Cerebellar cortex (tissue), 1 donor: ENCODE measurements at regions not wholly inside any gene's neighbourhood (a gene's known extent, or its start where the extent isn't known, plus 50 kb on each side); places are given as distances from the start of the nearest gene placed in this dataset.
"Not testable (repeated sequence)": the region's sequence is repeated elsewhere in the genome, so short reads cannot be mapped to it uniquely, and the experiment has no call there.

Experiments used
- DNase-seq: peaks from one replicate; pipeline ENCODE4 v3.0.0-alpha.2; 2015; ENCODE audit warnings: low spot score

GRCh38 chr2:134019871-134020270 lies 234.0 kb upstream of the MGAT5 start:
- no peak for DNase-seq

- no peak for DNase-seq
Measured at GRCh38 chr2:134020608-134021007, 233.3 kb upstream of the MGAT5 start.

DNA sequence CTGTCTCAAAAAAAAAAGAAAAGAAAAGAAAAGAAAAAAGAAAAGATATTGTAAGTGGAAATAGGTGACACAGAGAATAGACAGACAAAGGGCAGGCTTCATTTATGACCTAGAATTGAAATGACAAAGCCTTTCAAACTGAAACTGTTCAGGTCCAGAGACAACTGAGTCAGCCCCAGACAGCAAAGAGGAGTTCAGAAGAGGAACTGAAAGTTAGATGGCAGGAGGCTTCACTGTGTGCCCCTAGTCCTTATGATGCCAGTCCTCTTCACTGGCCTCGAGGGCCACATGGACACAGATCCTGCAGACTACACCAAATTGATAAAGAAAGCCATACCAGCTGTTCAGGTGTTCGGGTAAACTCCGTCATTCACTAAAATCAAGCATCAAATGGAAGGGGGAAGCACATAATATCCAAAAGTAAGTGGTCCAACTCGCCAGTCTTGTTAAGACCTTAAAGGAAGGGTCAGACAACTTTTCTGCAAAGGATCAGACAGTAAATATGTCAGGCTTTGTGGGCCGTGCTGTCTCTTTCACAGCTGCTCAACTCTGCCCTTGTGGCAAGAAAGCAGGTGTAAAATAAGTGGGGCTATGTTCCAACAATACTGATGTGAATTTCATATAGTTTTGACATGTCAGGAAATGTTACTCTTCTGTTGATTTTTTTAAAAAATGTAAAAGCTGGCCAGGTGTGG lies 231.9 kb upstream of the MGAT5 start:
- DNase-seq = no peak

DNA sequence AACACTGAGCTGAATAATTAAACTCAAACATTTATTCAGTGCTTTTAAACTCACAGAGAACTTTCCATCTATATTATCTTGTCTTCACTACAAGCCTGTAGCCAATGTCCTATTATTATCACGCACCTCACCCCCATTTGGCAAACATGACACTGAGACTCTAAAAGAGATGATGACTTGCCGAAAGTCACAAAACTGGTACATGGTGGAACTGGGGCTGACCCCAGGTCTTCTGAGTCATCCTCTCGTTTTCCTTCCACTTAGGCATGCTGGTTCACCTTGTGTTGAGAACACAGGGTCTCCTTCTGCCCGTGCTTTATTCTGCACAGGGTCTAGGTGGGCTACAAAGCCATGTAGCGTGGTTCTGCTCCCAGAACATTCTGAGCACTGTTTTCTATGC lies 230.0 kb upstream of the MGAT5 start:
- DNase-seq = no peak

- no peak for DNase-seq
Measured at GRCh38 chr2:134027980-134028379, 225.9 kb upstream of the MGAT5 start.

DNA sequence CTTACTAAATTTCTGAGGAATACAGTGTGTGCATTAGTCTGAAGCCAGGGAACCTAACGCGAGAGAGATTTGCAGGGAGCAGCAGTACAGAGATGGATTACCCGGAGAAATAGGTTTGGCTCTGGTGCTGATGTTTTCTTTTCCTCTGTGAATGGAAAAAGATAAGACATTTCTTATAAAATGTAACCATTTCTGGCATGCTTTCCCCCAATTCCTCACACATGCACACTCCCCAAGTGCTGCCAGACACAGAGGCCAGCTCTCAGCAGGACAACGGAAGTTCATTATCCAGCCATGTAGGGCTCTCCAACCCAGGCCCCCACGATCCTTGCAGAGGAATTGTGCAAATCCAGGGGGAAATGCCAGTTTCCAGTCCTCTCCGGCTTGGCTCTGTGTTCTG lies 224.5 kb upstream of the MGAT5 start:
- peak; percentile 81 for DNase-seq

DNA sequence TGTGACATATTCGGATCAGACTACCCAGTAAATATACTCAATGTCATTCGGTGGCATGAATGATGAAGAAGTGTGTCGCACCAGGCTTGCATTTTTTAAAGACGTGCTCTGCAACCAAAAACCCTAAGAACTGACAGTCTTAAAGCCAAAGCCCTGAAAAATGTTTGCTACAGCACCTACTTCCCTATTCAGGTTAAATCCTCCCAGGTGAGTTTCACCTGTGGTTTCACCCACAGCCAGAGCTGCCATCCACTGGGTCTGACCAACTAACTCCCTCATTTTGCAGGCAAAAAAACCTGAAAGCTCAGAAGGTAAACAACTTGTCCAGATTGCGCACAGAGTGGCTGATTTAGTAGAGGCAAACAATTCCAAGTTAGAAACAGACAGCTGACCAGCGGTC lies 222.3 kb upstream of the MGAT5 start:
- DNase-seq = no peak

GRCh38 chr2:134035605-134036370 lies 218.1 kb upstream of the MGAT5 start:
- DNase-seq = peak; percentile 77

GRCh38 chr2:134039912-134040581 lies 213.8 kb upstream of the MGAT5 start:
- no peak for DNase-seq

DNA sequence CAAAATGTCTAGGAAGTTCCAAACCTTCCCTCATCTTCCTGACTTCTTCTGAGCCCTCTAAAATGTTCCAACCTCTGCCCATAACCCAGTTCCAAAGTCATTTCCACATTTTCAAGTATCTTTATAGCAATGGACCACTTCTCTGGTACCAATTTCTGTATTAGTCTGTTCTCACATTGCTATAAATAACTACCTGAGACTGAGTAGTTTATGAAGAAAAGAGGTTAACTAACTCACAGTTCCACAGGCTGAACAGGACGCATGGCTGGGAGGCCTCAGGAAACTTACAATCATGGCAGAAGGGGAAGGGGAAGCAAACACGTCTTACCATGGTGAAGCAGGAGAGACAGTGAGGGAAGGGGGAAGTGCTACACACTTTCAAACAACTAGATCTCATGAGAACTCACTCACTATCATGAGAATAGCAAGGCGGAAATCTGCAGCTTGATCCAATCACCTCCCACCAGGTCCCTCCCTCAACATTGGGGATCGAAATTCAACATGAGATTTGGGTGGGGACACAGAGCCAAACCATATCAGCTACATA lies 213.2 kb upstream of the MGAT5 start:
- DNase-seq = not testable (repeated sequence)

DNA sequence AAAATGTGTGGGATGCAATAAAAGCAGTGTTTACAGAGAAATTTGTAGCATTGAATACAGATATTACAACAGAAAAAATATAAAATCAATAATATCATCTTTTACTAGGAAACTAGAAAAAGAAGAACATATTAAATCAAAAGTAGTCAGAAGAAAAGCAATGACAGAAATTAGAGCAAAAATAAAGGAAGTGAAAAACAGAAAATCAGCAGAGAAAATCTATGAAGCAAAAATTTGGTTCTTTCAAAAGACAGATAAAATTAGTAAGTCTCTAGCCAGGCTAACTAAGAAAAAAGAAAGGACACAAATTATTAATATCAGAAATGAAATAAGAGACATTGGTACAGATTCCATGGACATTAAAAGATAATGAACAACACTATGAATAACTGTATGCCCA lies 212.0 kb upstream of the MGAT5 start:
- DNase-seq = no peak

GRCh38 chr2:134043028-134043427 lies 210.8 kb upstream of the MGAT5 start:
- DNase-seq = not testable (repeated sequence)

DNA sequence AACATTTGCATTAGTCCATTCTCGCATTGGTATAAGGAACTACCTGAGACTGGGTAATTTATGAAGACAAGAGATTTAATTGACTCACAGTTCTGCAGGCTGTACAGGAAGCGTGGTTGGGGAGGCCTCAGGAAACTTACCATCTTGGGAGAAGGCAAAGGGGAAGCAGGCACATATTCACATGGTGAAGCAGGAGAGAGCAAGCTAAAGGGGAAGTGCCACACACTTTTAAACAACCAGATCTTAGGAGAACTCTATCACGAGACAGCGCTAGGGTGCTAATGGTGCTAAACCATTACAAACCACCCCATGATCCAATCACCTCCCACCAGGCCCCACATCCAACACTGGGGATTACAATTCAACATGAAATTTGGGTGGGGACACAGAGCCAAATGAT lies 201.7 kb upstream of the MGAT5 start:
- DNase-seq = no peak

- no peak for DNase-seq
Measured at GRCh38 chr2:134056173-134056572, 197.7 kb upstream of the MGAT5 start.

- DNase-seq = not testable (repeated sequence)
Measured at GRCh38 chr2:134061066-134061465, 192.8 kb upstream of the MGAT5 start.

DNA sequence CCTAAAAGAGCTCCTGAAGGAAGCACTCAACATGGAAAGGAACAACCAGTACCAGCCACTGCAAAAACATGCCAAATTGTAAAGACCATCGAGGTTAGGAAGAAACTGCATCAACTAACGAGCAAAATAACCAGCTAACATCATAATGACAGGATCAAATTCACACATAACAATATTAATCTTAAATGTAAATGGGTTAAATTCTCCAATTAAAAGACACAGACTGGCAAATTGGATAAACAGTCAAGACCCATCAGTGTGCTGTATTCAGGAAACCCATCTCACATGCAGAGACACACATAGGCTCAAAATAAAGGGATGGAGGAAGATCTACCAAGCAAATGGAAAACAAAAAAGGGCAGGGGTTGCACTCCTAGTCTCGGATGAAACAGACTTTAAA lies 191.6 kb upstream of the MGAT5 start:
- DNase-seq = not testable (repeated sequence)

DNA sequence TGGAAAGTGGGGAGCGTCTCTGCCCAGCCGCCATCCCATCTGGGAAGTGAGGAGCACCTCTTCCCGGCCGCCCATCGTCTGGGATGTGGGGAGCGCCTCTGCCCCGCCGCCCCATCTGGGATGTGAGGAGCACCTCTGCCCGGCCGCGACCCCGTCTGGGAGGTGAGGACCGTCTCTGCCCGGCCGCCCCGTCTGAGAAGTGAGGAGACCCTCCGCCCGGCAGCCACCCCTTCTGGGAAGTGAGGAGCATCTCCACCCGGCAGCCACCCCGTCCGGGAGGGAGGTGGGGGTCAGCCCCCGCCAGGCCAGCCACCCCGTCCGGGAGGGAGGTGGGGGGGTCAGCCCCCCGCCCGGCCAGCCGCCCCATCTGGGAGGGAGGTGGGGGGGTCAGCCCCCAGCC lies 190.0 kb upstream of the MGAT5 start:
- DNase-seq = not testable (repeated sequence)

- no peak for DNase-seq
Measured at GRCh38 chr2:134070281-134070741, 183.6 kb upstream of the MGAT5 start.

GRCh38 chr2:134072341-134072740 lies 181.5 kb upstream of the MGAT5 start:
- DNase-seq = peak; percentile 44

GRCh38 chr2:134073023-134073422 lies 180.8 kb upstream of the MGAT5 start:
- DNase-seq = peak; percentile 43

GRCh38 chr2:134074619-134075018 lies 179.3 kb upstream of the MGAT5 start:
- no peak for DNase-seq

- no peak for DNase-seq
Measured at GRCh38 chr2:134075204-134075603, 178.7 kb upstream of the MGAT5 start.

DNA sequence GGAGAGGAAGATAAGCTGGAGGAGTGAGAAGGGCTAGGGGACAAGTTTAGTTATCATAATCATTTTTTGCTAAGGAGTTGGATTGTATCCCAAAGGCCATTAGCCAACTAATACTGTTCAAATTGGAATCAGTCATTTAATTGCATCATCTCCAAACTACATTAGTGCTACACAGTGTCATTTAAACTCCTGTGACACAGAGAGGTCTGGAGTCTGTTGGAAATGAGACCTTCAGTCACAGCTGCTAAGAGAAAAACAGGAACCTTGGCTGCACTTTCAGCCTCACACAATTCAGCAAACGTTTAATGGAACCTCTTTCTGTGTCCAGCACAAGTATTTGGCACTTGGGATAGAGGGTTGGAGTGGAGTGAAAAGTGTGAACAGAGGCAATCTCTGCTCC lies 175.5 kb upstream of the MGAT5 start:
- no peak for DNase-seq
